22Rv1 (cell line): ENCODE measurements at regions not wholly inside any gene's neighbourhood (a gene's known extent, or its start where the extent isn't known, plus 50 kb on each side); places are given as distances from the start of the nearest gene placed in this dataset.

Experiments used
- CTCF ChIP-seq: fragments of 450-650 bp; IDR thresholded peaks from 2 replicates; pipeline ENCODE4 v1.5.1; 2017; ENCODE audit warnings: mild to moderate bottlenecking
- ZFX ChIP-seq: fragments of 450-650 bp; IDR thresholded peaks from 2 replicates; pipeline ENCODE4 v1.6.1; 2017; ENCODE audit warnings: antibody characterized with exemption, borderline replicate concordance

- no peak for TF ChIP-seq CTCF
- TF ChIP-seq ZFX: no peak
These were observed 59.5 kb upstream of the SLC7A1 start for GRCh38 chr13:29654843-29655547.
